PC-9 (cell line): ENCODE measurements at regions not wholly inside any gene's neighbourhood (a gene's known extent, or its start where the extent isn't known, plus 50 kb on each side); places are given as distances from the start of the nearest gene placed in this dataset.

Source experiments
- BruUV-seq: library from RNA; stranded (reverse); fragments of 400-500 nt; replicated peaks from 2 replicates; lab custom pipeline; 2021; lab: Mats Ljungman, UMichigan
- CTCF ChIA-PET: fragments of 300-600 bp; sonication (Branson Sonifier 250); formaldehyde crosslinking; loops from one replicate; lab custom pipeline; 2022; ENCODE audit warnings: antibody characterized with exemption; lab: Charles Lee
- POLR2A ChIA-PET: fragments of 300-600 bp; sonication (Branson Sonifier 250); formaldehyde crosslinking; loops from one replicate; lab custom pipeline; 2022; ENCODE audit warnings: antibody characterized with exemption; ENCODE audit not compliant: unreplicated experiment; lab: Charles Lee
- DNase-seq, 2 experiments: peaks; one replicate each; pipeline versions ENCODE4 v3.0.0 to v3.0.0-alpha.2; 2015 to 2022; ENCODE audit warnings: mixed read lengths in 1 of 2
- H2AFZ ChIP-seq: fragments of 200-600 bp; sonication (generic); 2 replicates; pipeline ENCODE4 v1.8.1; 2017; ENCODE audit warnings: antibody characterized with exemption
- H3F3A ChIP-seq: fragments of 200-600 bp; sonication (generic); 2 replicates; pipeline ENCODE4 v1.8.1; 2017; ENCODE audit warnings: antibody characterized with exemption, mild to moderate bottlenecking, low read depth; ENCODE audit not compliant: insufficient read depth
- H3K27ac ChIP-seq: fragments of 200-600 bp; sonication (generic); 2 replicates; pipeline ENCODE4 v1.6.1; 2016; ENCODE audit warnings: mixed run types
- H3K27me3 ChIP-seq: fragments of 200-600 bp; sonication (generic); 2 replicates; pipeline ENCODE4 v1.6.1; 2016; ENCODE audit warnings: low read depth, mixed run types; ENCODE audit not compliant: insufficient read depth
- H3K36me3 ChIP-seq: fragments of 200-600 bp; sonication (generic); 2 replicates; pipeline ENCODE4 v1.6.1; 2016; ENCODE audit warnings: low read depth, mixed run types
- H3K4me1 ChIP-seq: fragments of 200-600 bp; sonication (generic); replicated peaks from 2 replicates; pipeline ENCODE4 v1.6.1; 2016; ENCODE audit warnings: mixed run types; ENCODE audit not compliant: insufficient read depth
- H3K4me2 ChIP-seq: fragments of 200-600 bp; sonication (generic); 2 replicates; pipeline ENCODE4 v1.6.1; 2017; ENCODE audit warnings: mixed run types
- H3K4me3 ChIP-seq: fragments of 200-600 bp; sonication (generic); 2 replicates; pipeline ENCODE4 v1.6.1; 2016; ENCODE audit warnings: mixed run types
- H3K79me2 ChIP-seq: fragments of 200-600 bp; sonication (generic); 2 replicates; pipeline ENCODE4 v1.6.1; 2017; ENCODE audit warnings: low read depth, mixed run types
- H3K9me2 ChIP-seq: fragments of 200-600 bp; sonication (generic); 2 replicates; pipeline ENCODE4 v1.8.1; 2017; ENCODE audit warnings: mild to moderate bottlenecking; ENCODE audit not compliant: insufficient read depth
- H3K9me3 ChIP-seq: fragments of 200-600 bp; sonication (generic); 2 replicates; pipeline ENCODE4 v1.8.1; 2016; ENCODE audit warnings: low read depth; ENCODE audit not compliant: insufficient read depth
- H4K20me1 ChIP-seq: fragments of 200-600 bp; sonication (generic); 2 replicates; pipeline ENCODE4 v1.8.1; 2017; ENCODE audit not compliant: insufficient read depth
- EZH2 ChIP-seq: fragments of 200-600 bp; sonication (generic); IDR thresholded peaks from 2 replicates; pipeline ENCODE4 v1.8.0; 2017; ENCODE audit warnings: antibody characterized with exemption, low read depth
- intact Hi-C: fragments of 100-400 bp; cut with micrococcal nuclease; formaldehyde crosslinking; loops from one replicate; pipeline ENCODE4 v1.10.0; 2022; ENCODE audit not compliant: unreplicated experiment
- TF ChIP-seq, protein P1 (sequence below): fragments of 200-600 bp; sonication (generic); conservative IDR thresholded peaks from 2 replicates; pipeline ENCODE4 v1.6.1; 2017; ENCODE audit warnings: mixed run types, antibody characterized with exemption, mild to moderate bottlenecking, moderate library complexity

- POLR2A ChIA-PET: no interaction called here
- no peak overlapping the region for H3K27ac ChIP-seq
- no peaks in the 10 kb centered on the region for H3K27me3 ChIP-seq
- no peak overlapping the region for H3K4me2 ChIP-seq
- BruUV-seq: no TSS peak
- no peaks in the 10 kb centered on the region for H3K79me2 ChIP-seq
- no peak for DNase-seq
- CTCF ChIA-PET: no interaction called here
- no peaks in the 10 kb centered on the region for H3K9me3 ChIP-seq
- no peaks in the 10 kb centered on the region for H3K4me1 ChIP-seq
- no peak for TF ChIP-seq EZH2
- TF ChIP-seq, protein P1, sequence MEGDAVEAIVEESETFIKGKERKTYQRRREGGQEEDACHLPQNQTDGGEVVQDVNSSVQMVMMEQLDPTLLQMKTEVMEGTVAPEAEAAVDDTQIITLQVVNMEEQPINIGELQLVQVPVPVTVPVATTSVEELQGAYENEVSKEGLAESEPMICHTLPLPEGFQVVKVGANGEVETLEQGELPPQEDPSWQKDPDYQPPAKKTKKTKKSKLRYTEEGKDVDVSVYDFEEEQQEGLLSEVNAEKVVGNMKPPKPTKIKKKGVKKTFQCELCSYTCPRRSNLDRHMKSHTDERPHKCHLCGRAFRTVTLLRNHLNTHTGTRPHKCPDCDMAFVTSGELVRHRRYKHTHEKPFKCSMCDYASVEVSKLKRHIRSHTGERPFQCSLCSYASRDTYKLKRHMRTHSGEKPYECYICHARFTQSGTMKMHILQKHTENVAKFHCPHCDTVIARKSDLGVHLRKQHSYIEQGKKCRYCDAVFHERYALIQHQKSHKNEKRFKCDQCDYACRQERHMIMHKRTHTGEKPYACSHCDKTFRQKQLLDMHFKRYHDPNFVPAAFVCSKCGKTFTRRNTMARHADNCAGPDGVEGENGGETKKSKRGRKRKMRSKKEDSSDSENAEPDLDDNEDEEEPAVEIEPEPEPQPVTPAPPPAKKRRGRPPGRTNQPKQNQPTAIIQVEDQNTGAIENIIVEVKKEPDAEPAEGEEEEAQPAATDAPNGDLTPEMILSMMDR: no peak
- H2AFZ ChIP-seq: no peak overlapping the region
- H3K4me3 ChIP-seq: no peak overlapping the region
- H3K9me2 ChIP-seq: no peaks in the 10 kb centered on the region
- intact Hi-C loops: no loop called here
- no peaks in the 10 kb centered on the region for H3F3A ChIP-seq
- no peaks in the 10 kb centered on the region for H3K36me3 ChIP-seq
- H4K20me1 ChIP-seq: no peaks in the 10 kb centered on the region
These were observed 261.9 kb upstream of the ADGRL3 start for GRCh38 chr4:60938181-60938580.

DNA sequence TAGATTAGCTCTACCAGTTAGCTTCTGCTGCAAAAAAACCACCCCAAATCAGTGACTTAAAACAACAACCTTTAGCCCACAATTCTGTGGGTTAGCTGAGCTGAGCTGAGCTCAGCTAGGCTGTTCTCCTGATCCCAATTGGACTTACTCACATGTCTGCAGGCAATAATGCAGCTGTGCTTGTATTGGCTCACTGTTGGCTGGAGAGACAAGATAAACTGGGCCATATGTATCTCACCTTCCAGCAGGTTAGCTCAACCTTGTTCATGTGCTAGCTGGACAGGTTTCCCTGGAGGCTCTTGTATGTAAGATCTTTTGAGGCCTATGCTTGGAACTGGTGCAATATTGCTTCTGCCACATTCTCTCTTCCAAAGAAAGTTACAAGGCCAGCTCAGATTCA lies 261.5 kb upstream of the ADGRL3 start:
- Histone ChIP-seq H3K79me2 (no peaks in the 10 kb centered on the region), H3K27me3 (no peaks in the 10 kb centered on the region), H3F3A (no peaks in the 10 kb centered on the region), H2AFZ (no peak overlapping the region), H4K20me1 (no peaks in the 10 kb centered on the region), H3K4me2 (no peak overlapping the region), H3K4me3 (no peak overlapping the region), H3K36me3 (no peaks in the 10 kb centered on the region), H3K4me1 (no peaks in the 10 kb centered on the region), H3K9me2 (no peaks in the 10 kb centered on the region), H3K9me3 (no peaks in the 10 kb centered on the region), H3K27ac (no peak overlapping the region)
- BruUV-seq: no TSS peak
- CTCF ChIA-PET: no interaction called here
- intact Hi-C loops: no loop called here
- no peak for DNase-seq
- TF ChIP-seq, protein P1: no peak
- TF ChIP-seq EZH2: no peak
- POLR2A ChIA-PET: no interaction called here

DNA sequence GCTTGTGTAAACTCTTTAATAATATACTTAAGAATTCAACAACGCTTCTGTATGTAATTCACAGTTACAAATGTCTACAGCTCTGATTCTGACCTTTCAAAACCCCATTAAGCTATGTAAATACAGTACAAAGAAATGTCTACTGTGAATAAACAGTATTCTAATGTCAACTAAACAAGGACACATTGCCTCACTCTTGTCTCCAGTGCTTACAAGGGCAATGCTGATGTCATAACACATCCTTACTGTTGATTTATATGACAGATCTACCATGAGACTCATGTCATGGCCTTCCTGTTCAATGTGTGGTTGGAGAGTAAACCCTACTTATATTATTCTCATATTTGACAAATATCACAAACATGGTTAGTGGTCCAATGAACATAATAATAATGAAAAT lies 256.1 kb upstream of the ADGRL3 start:
- Histone ChIP-seq H3K9me3 (no peaks in the 10 kb centered on the region), H3K27me3 (no peaks in the 10 kb centered on the region), H3K79me2 (no peaks in the 10 kb centered on the region), H2AFZ (no peak overlapping the region), H3K4me3 (no peak overlapping the region), H3F3A (no peaks in the 10 kb centered on the region), H3K27ac (no peak overlapping the region), H3K36me3 (no peaks in the 10 kb centered on the region), H4K20me1 (no peaks in the 10 kb centered on the region), H3K9me2 (no peaks in the 10 kb centered on the region), H3K4me1 (no peaks in the 10 kb centered on the region), H3K4me2 (no peak overlapping the region)
- no peak for TF ChIP-seq EZH2
- TF ChIP-seq, protein P1: no peak
- intact Hi-C loops: no loop called here
- ChIA-PET POLR2A (no interaction called here), CTCF (no interaction called here)
- BruUV-seq: no TSS peak
- DNase-seq: no peak
